ENCODE measurements at regions not wholly inside any gene's neighbourhood (a gene's known extent, or its start where the extent isn't known, plus 50 kb on each side); places are given as distances from the start of the nearest gene placed in this dataset.

- ChIA-PET CTCF (interaction anchor here (0.5 to 1.2 kb wide), 4 partner anchors 31 to 1038 kb away, joined by 3 read pairs; no protein-coding TSS in a partner anchor), POLR2A (no interaction called here)
- TF ChIP-seq MYNN (tag by site-specific recombination; IDR thresholded peaks at IDR 0.05; ENCODE audit: borderline replicate concordance) = no peak
- no peak for TF ChIP-seq ZNF148 (tag by site-specific recombination; IDR thresholded peaks at IDR 0.05; ENCODE audit: borderline replicate concordance)
- TF ChIP-seq YY1 (tag by site-specific recombination; IDR thresholded peaks at IDR 0.05) = no peak
- no peak for TF ChIP-seq BCL11B (tag by site-specific recombination; IDR thresholded peaks at IDR 0.05; ENCODE audit: low read depth)
- TF ChIP-seq ZBTB10 (tag by site-specific recombination; IDR thresholded peaks at IDR 0.05) = no peak
- TF ChIP-seq ZNF660 (tag by site-specific recombination; IDR thresholded peaks at IDR 0.05) = no peak
- TF ChIP-seq RBAK (tag by site-specific recombination; IDR thresholded peaks at IDR 0.05) = no peak
- Histone ChIP-seq H3K36me3 (ENCODE audit: control insufficient read depth in 2 of 2, insufficient read depth in 1 of 2, low read length in 2 of 2) (no peaks in the 10 kb centered on the region), H3K27ac (ENCODE audit: extremely low read depth, low read depth, low read length) (no peak overlapping the region), H3K4me3 (ENCODE audit: low read depth, low read length) (no peak overlapping the region), H3K4me1 (ENCODE audit: control insufficient read depth, insufficient read depth, low read length) (no peaks in the 10 kb centered on the region), H3K9me3 (ENCODE audit: control insufficient read depth, insufficient read depth, low read depth, low read length) (no peaks in the 10 kb centered on the region)
Measured at GRCh38 chr18:34354351-34354750, 129.6 kb upstream of the NOL4 start.

- H3K36me3 ChIP-seq (ENCODE audit: control insufficient read depth in 2 of 2, insufficient read depth in 1 of 2, low read length in 2 of 2) = no peaks in the 10 kb centered on the region
- no peak overlapping the region for H3K27ac ChIP-seq (ENCODE audit: extremely low read depth, low read depth, low read length)
- no peaks in the 10 kb centered on the region for H3K9me3 ChIP-seq (ENCODE audit: control insufficient read depth, insufficient read depth, low read depth, low read length)
- POLR2A ChIA-PET = no interaction called here
- no peak overlapping the region for H3K4me3 ChIP-seq (ENCODE audit: low read depth, low read length)
- CTCF ChIA-PET = interaction anchor here (0.7 to 1.2 kb wide), 2 partner anchors 15 to 882 kb away, joined by 3 read pairs; no protein-coding TSS in a partner anchor
- no peaks in the 10 kb centered on the region for H3K4me1 ChIP-seq (ENCODE audit: control insufficient read depth, insufficient read depth, low read length)
- TF ChIP-seq ZBTB10 (tag by site-specific recombination; IDR thresholded peaks at IDR 0.05) (no peak), HOXC10 (CRISPR knock-in tag; IDR thresholded peaks at IDR 0.05) (no peak), TRIM28 (IDR thresholded peaks at IDR 0.05; ENCODE audit: borderline replicate concordance, low read length) (no peak), INSM2 (tag by site-specific recombination; IDR thresholded peaks at IDR 0.05) (no peak), ZFHX2 (tag by site-specific recombination; conservative IDR thresholded peaks at IDR 0.05) (no peak), ATF2 (tag by site-specific recombination; IDR thresholded peaks at IDR 0.05; ENCODE audit: low read depth) (no peak), KLF10 (tag by site-specific recombination; IDR thresholded peaks at IDR 0.05) (no peak), ZNF692 (tag by site-specific recombination; IDR thresholded peaks at IDR 0.05) (no peak), PRDM1 (tag by site-specific recombination; IDR thresholded peaks at IDR 0.05) (no peak), ZNF362 (tag by site-specific recombination; IDR thresholded peaks at IDR 0.05) (no peak), SP2 (tag by site-specific recombination; IDR thresholded peaks at IDR 0.05) (no peak), ZNF639 (tag by site-specific recombination; IDR thresholded peaks at IDR 0.05) (no peak)
Measured at GRCh38 chr18:34357944-34358580, 133.3 kb upstream of the NOL4 start.

Measured in HEK293 (cell line).